CD14-positive monocyte (primary cell): ENCODE measurements at regions not wholly inside any gene's neighbourhood (a gene's known extent, or its start where the extent isn't known, plus 50 kb on each side); places are given as distances from the start of the nearest gene placed in this dataset. TPM values are rescaled to one million over a fixed set of nuclear protein-coding genes. Genes with fewer than 3 reads are reported as not detected.

Experiments used
- DNase-seq, 3 donors: peaks; one replicate each; pipeline ENCODE4 v3.0.0-alpha.2; 2011 to 2022
- H2AFZ ChIP-seq: 2 replicates; pipeline ENCODE4 v1.6.0; 2012; ENCODE audit warnings: mild to moderate bottlenecking, low read depth, low read length, inconsistent platforms; ENCODE audit not compliant: insufficient read depth, poor library complexity, severe bottlenecking
- H3K27ac ChIP-seq, 2 donors: 1 replicate in 1 of 2; 2 replicates in 1 of 2; pipeline ENCODE4 v1.5.1; 2012 to 2013; ENCODE audit warnings: low read length in 2 of 2, control low read depth in 1 of 2, inconsistent platforms in 1 of 2, low read depth in 1 of 2, mild to moderate bottlenecking in 1 of 2
- H3K27me3 ChIP-seq, 2 donors: one replicate each; pipeline versions ENCODE4 v1.6.0 to v1.6.1; 2011 to 2013; ENCODE audit warnings: low read length in 2 of 2; ENCODE audit not compliant: control insufficient read depth in 2 of 2, insufficient read depth in 2 of 2
- H3K36me3 ChIP-seq, 2 donors: replicated peaks in 1 of 2; 1 replicate in 1 of 2; 2 replicates in 1 of 2; pipeline versions ENCODE4 v1.5.1 to v1.6.1; 2012 to 2013; ENCODE audit warnings: low read length in 2 of 2, control low read depth in 1 of 2, inconsistent platforms in 1 of 2, mild to moderate bottlenecking in 1 of 2; ENCODE audit not compliant: insufficient read depth in 2 of 2, control insufficient read depth in 1 of 2
- H3K4me1 ChIP-seq, 2 donors: 1 replicate in 1 of 2; 2 replicates in 1 of 2; pipeline versions ENCODE4 v1.5.1 to v1.6.1; 2012 to 2013; ENCODE audit warnings: low read length in 2 of 2, control low read depth in 1 of 2, inconsistent platforms in 1 of 2, mild to moderate bottlenecking in 1 of 2, moderate library complexity in 1 of 2; ENCODE audit not compliant: insufficient read depth in 2 of 2, control insufficient read depth in 1 of 2
- H3K4me2 ChIP-seq: replicated peaks from 2 replicates; pipeline ENCODE3; 2012; ENCODE audit warnings: low read length, moderate library complexity, mild to moderate bottlenecking; ENCODE audit not compliant: poor library complexity, severe bottlenecking; ENCODE audit errors: extremely low read depth
- H3K4me3 ChIP-seq, 3 experiments: fragments of 200-600 bp in 1 of 3; sonication (generic) in 1 of 3; replicated peaks in 1 of 3; 1 replicate in 2 of 3; 2 replicates in 1 of 3; pipeline ENCODE4 v1.5.1; 2011 to 2013; ENCODE audit warnings: low read length in 3 of 3, mild to moderate bottlenecking in 3 of 3, control low read depth in 2 of 3, low read depth in 2 of 3, inconsistent platforms in 1 of 3, moderate library complexity in 1 of 3
- H3K79me2 ChIP-seq: 2 replicates; pipeline ENCODE4 v1.6.0; 2012; ENCODE audit warnings: mild to moderate bottlenecking, control low read depth, inconsistent platforms, low read length, moderate library complexity; ENCODE audit not compliant: insufficient read depth
- H3K9ac ChIP-seq: 2 replicates; pipeline ENCODE4 v1.6.0; 2017; ENCODE audit warnings: low read length, mild to moderate bottlenecking; ENCODE audit not compliant: insufficient read depth, poor library complexity, severe bottlenecking
- H3K9me3 ChIP-seq, 2 donors: replicated peaks in 1 of 2; 1 replicate in 1 of 2; 2 replicates in 1 of 2; pipeline versions ENCODE4 v1.5.1 to v1.6.1; 2012 to 2013; ENCODE audit warnings: low read length in 2 of 2, control low read depth in 1 of 2; ENCODE audit not compliant: control insufficient read depth in 1 of 2, insufficient read depth in 1 of 2
- H4K20me1 ChIP-seq: 2 replicates; pipeline ENCODE4 v1.6.0; 2012; ENCODE audit warnings: mild to moderate bottlenecking, low read length, control low read depth, moderate library complexity; ENCODE audit not compliant: insufficient read depth
- H3K27ac Mint-ChIP-seq, 7 donors: one replicate each; pipeline ENCODE4 v1.8.0; 2020; ENCODE audit warnings: mild to moderate bottlenecking in 7 of 7, mixed read lengths in 7 of 7, moderate library complexity in 6 of 7, inconsistent platforms in 2 of 7
- H3K27me3 Mint-ChIP-seq, 3 donors: one replicate each; pipeline ENCODE4 v1.8.0; 2021 to 2022; ENCODE audit warnings: low read depth in 3 of 3, mild to moderate bottlenecking in 3 of 3, mixed read lengths in 3 of 3, moderate library complexity in 3 of 3, inconsistent platforms in 1 of 3
- H3K36me3 Mint-ChIP-seq, 2 donors: one replicate each; pipeline ENCODE4 v1.8.0; 2020; ENCODE audit warnings: mixed read lengths in 2 of 2, inconsistent platforms in 1 of 2, mild to moderate bottlenecking in 1 of 2
- H3K4me1 Mint-ChIP-seq: one replicate; pipeline ENCODE4 v1.8.0; 2020; ENCODE audit warnings: mild to moderate bottlenecking, mixed read lengths
- H3K4me3 Mint-ChIP-seq, 2 donors: one replicate each; pipeline ENCODE4 v1.8.0; 2020; ENCODE audit warnings: mild to moderate bottlenecking in 2 of 2, mixed read lengths in 2 of 2, moderate library complexity in 1 of 2
- H3K9me3 Mint-ChIP-seq, 7 donors: one replicate each; pipeline ENCODE4 v1.8.0; 2020 to 2022; ENCODE audit warnings: mixed read lengths in 7 of 7, mild to moderate bottlenecking in 6 of 7, moderate library complexity in 6 of 7, inconsistent platforms in 2 of 7
- CTCF ChIP-seq: fragments of 200-600 bp; IDR thresholded peaks from one replicate; pipeline ENCODE4 v1.8.0; 2022; ENCODE audit warnings: antibody characterized with exemption, mild to moderate bottlenecking
- WGBS: methylation state at CpG from one replicate; pipeline ENCODE4 v1.1.5; 2013; ENCODE audit warnings: missing lambda C conversion rate; ENCODE audit not compliant: insufficient coverage; 5-methylcytosine and 5-hydroxymethylcytosine counted together
- intact Hi-C, 2 donors: fragments of 100-400 bp; cut with micrococcal nuclease; formaldehyde crosslinking; loops; one replicate each; pipeline versions ENCODE4 v1.15.0 to v1.15.1; 2023
- small RNA-seq: library from RNA; depleted of rRNA; stranded (forward); fragments of <200 nt; gene quantifications from one replicate; pipeline ENCODE3, GENCODE V24; 2012; ENCODE audit warnings: low read depth; ENCODE audit not compliant: insufficient read length

- Histone ChIP-seq H3K79me2 (no peaks in the 10 kb centered on the region), H3K4me1 (no peaks in the 10 kb centered on the region), H3K9ac (no peak overlapping the region), H2AFZ (no peak overlapping the region), H3K36me3 (no peaks in the 10 kb centered on the region), H3K4me2 (no peak overlapping the region), H4K20me1 (no peaks in the 10 kb centered on the region), H3K4me3 (no peak overlapping the region), H3K9me3 (no peaks in the 10 kb centered on the region), H3K27me3 (no peaks in the 10 kb centered on the region), H3K27ac (no peak overlapping the region)
- intact Hi-C loops, result no loop called here
- Mint-ChIP-seq H3K27me3 (peaks cover 2 to 3% (median 2%) of the 10 kb centered on the region in 3 donors), H3K36me3 (no peaks in the 10 kb centered on the region), H3K27ac (no peak overlapping the region), H3K9me3 (peaks cover 0 to 5% (median 0%) of the 10 kb centered on the region in 7 donors), H3K4me3 (no peak overlapping the region), H3K4me1 (no peaks in the 10 kb centered on the region)
- no peak for DNase-seq
- no peak for TF ChIP-seq CTCF
- WGBS, result 74% methylated on average over 8 of the region's 10 CpGs
Measured at GRCh38 chr2:15996536-15997423, 56.4 kb downstream of the MYCN start.

Small RNA genes lying in the stretch of these regions (small RNA-seq; reads per million reads assigned to genes)
- gene AC174048.1 (not detected), gene RF00561 (not detected)
